ENCODE measurements at regions not wholly inside any gene's neighbourhood (a gene's known extent, or its start where the extent isn't known, plus 50 kb on each side); places are given as distances from the start of the nearest gene placed in this dataset.

GRCh38 chr14:51307551-51307950, 67.5 kb downstream of the TMX1 start:
- DNase-seq (ENCODE audit: low read depth), result no peak

- no peak for DNase-seq (ENCODE audit: low read depth)
Measured at GRCh38 chr14:51308866-51309265, 68.8 kb downstream of the TMX1 start.

- no peak for DNase-seq (ENCODE audit: low read depth)
Measured at GRCh38 chr14:51310505-51310944, 70.5 kb downstream of the TMX1 start.

GRCh38 chr14:51314321-51315015, 74.4 kb downstream of the TMX1 start:
- no peak for DNase-seq (ENCODE audit: low read depth)

GRCh38 chr14:51317373-51317772, 77.3 kb downstream of the TMX1 start:
- no peak for DNase-seq (ENCODE audit: low read depth)

- DNase-seq (ENCODE audit: low read depth), result no peak
Measured at GRCh38 chr14:51318813-51319597, 79.0 kb downstream of the TMX1 start.

- DNase-seq (ENCODE audit: low read depth), result no peak
Measured at GRCh38 chr14:51321036-51321435, 81.0 kb downstream of the TMX1 start.

GRCh38 chr14:51323492-51323891, 83.4 kb downstream of the TMX1 start:
- no peak for DNase-seq (ENCODE audit: low read depth)

- DNase-seq (ENCODE audit: low read depth), result no peak
Measured at GRCh38 chr14:51327376-51327775, 87.3 kb downstream of the TMX1 start.

GRCh38 chr14:51328064-51328771, 88.2 kb downstream of the TMX1 start:
- DNase-seq (ENCODE audit: low read depth), result no peak

GRCh38 chr14:51328772-51329353, 88.8 kb downstream of the TMX1 start:
- no peak for DNase-seq (ENCODE audit: low read depth)

GRCh38 chr14:51331486-51332367, 91.7 kb downstream of the TMX1 start:
- DNase-seq (ENCODE audit: low read depth), result no peak

GRCh38 chr14:51333299-51333698, 93.3 kb downstream of the TMX1 start:
- no peak for DNase-seq (ENCODE audit: low read depth)

- DNase-seq (ENCODE audit: low read depth), result no peak
Measured at GRCh38 chr14:51333901-51334521, 94.0 kb downstream of the TMX1 start.

- DNase-seq (ENCODE audit: low read depth), result no peak
Measured at GRCh38 chr14:51334566-51334965, 94.5 kb downstream of the TMX1 start.

- DNase-seq (ENCODE audit: low read depth), result no peak
Measured at GRCh38 chr14:51335531-51335930, 95.5 kb downstream of the TMX1 start.

GRCh38 chr14:51335961-51336723, 96.1 kb downstream of the TMX1 start:
- no peak for DNase-seq (ENCODE audit: low read depth)

- DNase-seq (ENCODE audit: low read depth), result no peak
Measured at GRCh38 chr14:51336734-51337133, 96.7 kb downstream of the TMX1 start.

GRCh38 chr14:51337520-51337919, 97.5 kb downstream of the TMX1 start:
- no peak for DNase-seq (ENCODE audit: low read depth)

GRCh38 chr14:51341338-51341737, 101.3 kb downstream of the TMX1 start:
- DNase-seq (ENCODE audit: low read depth), result no peak

Measured in T-helper 22 cell (primary cell).